Colonic mucosa (tissue), 4 donors: ENCODE measurements at regions not wholly inside any gene's neighbourhood (a gene's known extent, or its start where the extent isn't known, plus 50 kb on each side); places are given as distances from the start of the nearest gene placed in this dataset.

ENCODE experiments used
- DNase-seq: peaks from one replicate; pipeline ENCODE4 v3.0.0-alpha.2; 2020
- H3K27ac ChIP-seq: fragments of 200-600 bp; one replicate; pipeline ENCODE4 v1.8.0; 2021
- H3K27me3 ChIP-seq: fragments of 200-600 bp; one replicate; pipeline ENCODE4 v1.8.0; 2021
- H3K36me3 ChIP-seq: fragments of 200-600 bp; one replicate; pipeline ENCODE4 v1.8.0; 2021
- H3K4me1 ChIP-seq: fragments of 200-600 bp; one replicate; pipeline ENCODE4 v1.8.0; 2021; ENCODE audit warnings: mild to moderate bottlenecking
- H3K4me3 ChIP-seq: fragments of 200-600 bp; one replicate; pipeline ENCODE4 v1.8.0; 2021
- H3K9ac ChIP-seq, 2 donors: one replicate each; pipeline ENCODE4 v1.7.0; 2013; ENCODE audit warnings: control low read depth in 2 of 2, low read depth in 2 of 2, low read length in 2 of 2
- H3K9me3 ChIP-seq: fragments of 200-600 bp; one replicate; pipeline ENCODE4 v1.8.0; 2021
- CTCF ChIP-seq: fragments of 200-600 bp; IDR thresholded peaks from one replicate; pipeline ENCODE4 v1.8.0; 2022; ENCODE audit warnings: antibody characterized with exemption, mild to moderate bottlenecking
- intact Hi-C: fragments of 100-400 bp; cut with DNase I; formaldehyde crosslinking; loops from one replicate; pipeline ENCODE4 v1.14.1; 2022
- donor health status: healthy.
- donor health status: DM: no; HTN: no; CAD: no.
- donor health status: DM: no; HTN: no; CAD: no.

GRCh38 chr2:56684327-56684726 is 500.5 kb downstream of the CCDC85A start:
- Histone ChIP-seq H3K36me3 (no peaks in the 10 kb centered on the region), H3K4me1 (no peaks in the 10 kb centered on the region), H3K9me3 (no peaks in the 10 kb centered on the region), H3K27ac (no peak overlapping the region), H3K27me3 (no peaks in the 10 kb centered on the region), H3K9ac (no peak overlapping the region), H3K4me3 (no peak overlapping the region)
- intact Hi-C loops: no loop called here
- TF ChIP-seq CTCF: no peak
- no peak for DNase-seq

GRCh38 chr2:56685205-56685604 is 501.4 kb downstream of the CCDC85A start:
- Histone ChIP-seq H3K27me3 (no peaks in the 10 kb centered on the region), H3K4me1 (no peaks in the 10 kb centered on the region), H3K27ac (no peak overlapping the region), H3K9ac (no peak overlapping the region), H3K9me3 (no peaks in the 10 kb centered on the region), H3K4me3 (no peak overlapping the region), H3K36me3 (no peaks in the 10 kb centered on the region)
- no peak for TF ChIP-seq CTCF
- intact Hi-C loops: no loop called here
- no peak for DNase-seq

- Histone ChIP-seq H3K36me3 (no peaks in the 10 kb centered on the region), H3K27me3 (no peaks in the 10 kb centered on the region), H3K9me3 (no peaks in the 10 kb centered on the region), H3K4me1 (no peaks in the 10 kb centered on the region), H3K27ac (no peak overlapping the region), H3K4me3 (no peak overlapping the region), H3K9ac (no peak overlapping the region)
- DNase-seq: no peak
- TF ChIP-seq CTCF: no peak
- intact Hi-C loops: no loop called here
These were observed 503.4 kb downstream of the CCDC85A start for GRCh38 chr2:56687169-56687568.

GRCh38 chr2:56688661-56689060 is 504.9 kb downstream of the CCDC85A start:
- Histone ChIP-seq H3K27me3 (no peaks in the 10 kb centered on the region), H3K4me1 (no peaks in the 10 kb centered on the region), H3K27ac (no peak overlapping the region), H3K9me3 (no peaks in the 10 kb centered on the region), H3K4me3 (no peak overlapping the region), H3K9ac (no peak overlapping the region), H3K36me3 (no peaks in the 10 kb centered on the region)
- TF ChIP-seq CTCF: no peak
- intact Hi-C loops: no loop called here
- no peak for DNase-seq

- Histone ChIP-seq H3K27me3 (no peaks in the 10 kb centered on the region), H3K4me3 (no peak overlapping the region), H3K36me3 (no peaks in the 10 kb centered on the region), H3K4me1 (no peaks in the 10 kb centered on the region), H3K9me3 (no peaks in the 10 kb centered on the region), H3K9ac (no peak overlapping the region), H3K27ac (no peak overlapping the region)
- TF ChIP-seq CTCF: no peak
- intact Hi-C loops: no loop called here
- DNase-seq: no peak
These were observed 509.7 kb downstream of the CCDC85A start for GRCh38 chr2:56693501-56693900.

GRCh38 chr2:56703001-56703400 is 519.2 kb downstream of the CCDC85A start:
- intact Hi-C loops: no loop called here
- Histone ChIP-seq H3K9ac (no peak overlapping the region), H3K4me1 (no peaks in the 10 kb centered on the region), H3K36me3 (no peaks in the 10 kb centered on the region), H3K27me3 (no peaks in the 10 kb centered on the region), H3K9me3 (no peaks in the 10 kb centered on the region), H3K27ac (no peak overlapping the region), H3K4me3 (no peak overlapping the region)
- DNase-seq: no peak
- TF ChIP-seq CTCF: no peak
